CD4-positive, alpha-beta T cell treated with Interferon gamma for 1 hour (primary cell): ENCODE measurements at regions not wholly inside any gene's neighbourhood (a gene's known extent, or its start where the extent isn't known, plus 50 kb on each side); places are given as distances from the start of the nearest gene placed in this dataset.
A peak's percentile ranks its signal among the peaks of the same experiment; 100 is the strongest.

ENCODE experiments used
- DNase-seq: peaks from one replicate; pipeline ENCODE4 v3.0.0-alpha.2; 2020

GRCh38 chr2:100744184-100744583 is 75.8 kb upstream of the NPAS2 start:
- no peak for DNase-seq

- DNase-seq, result no peak
These were observed 75.3 kb upstream of the NPAS2 start for GRCh38 chr2:100744589-100744988.

- no peak for DNase-seq
These were observed 74.3 kb upstream of the NPAS2 start for GRCh38 chr2:100745604-100746003.

GRCh38 chr2:100747551-100747950 is 72.4 kb upstream of the NPAS2 start:
- no peak for DNase-seq

GRCh38 chr2:100747996-100748615 is 71.8 kb upstream of the NPAS2 start:
- DNase-seq, result no peak

GRCh38 chr2:100748673-100749072 is 71.3 kb upstream of the NPAS2 start:
- no peak for DNase-seq

- no peak for DNase-seq
These were observed 70.0 kb upstream of the NPAS2 start for GRCh38 chr2:100749771-100750542.

GRCh38 chr2:100751871-100752625 is 67.9 kb upstream of the NPAS2 start:
- peak; percentile 18 for DNase-seq

- no peak for DNase-seq
These were observed 67.2 kb upstream of the NPAS2 start for GRCh38 chr2:100752628-100753333.

- no peak for DNase-seq
These were observed 66.5 kb upstream of the NPAS2 start for GRCh38 chr2:100753444-100753843.

- no peak for DNase-seq
These were observed 66.1 kb upstream of the NPAS2 start for GRCh38 chr2:100753881-100754280.

GRCh38 chr2:100754951-100755350 is 65.0 kb upstream of the NPAS2 start:
- no peak for DNase-seq

GRCh38 chr2:100755441-100755840 is 64.5 kb upstream of the NPAS2 start:
- DNase-seq, result no peak

- DNase-seq, result no peak
These were observed 63.2 kb upstream of the NPAS2 start for GRCh38 chr2:100756704-100757103.

- no peak for DNase-seq
These were observed 62.1 kb upstream of the NPAS2 start for GRCh38 chr2:100757621-100758394.

GRCh38 chr2:100759901-100760300 is 60.0 kb upstream of the NPAS2 start:
- no peak for DNase-seq

GRCh38 chr2:100761365-100761764 is 58.6 kb upstream of the NPAS2 start:
- no peak for DNase-seq

GRCh38 chr2:100764430-100764829 is 55.5 kb upstream of the NPAS2 start:
- no peak for DNase-seq

GRCh38 chr2:100765481-100765880 is 54.5 kb upstream of the NPAS2 start:
- DNase-seq, result no peak

- DNase-seq, result no peak
These were observed 53.7 kb upstream of the NPAS2 start for GRCh38 chr2:100766256-100766655.

- DNase-seq, result no peak
These were observed 53.1 kb upstream of the NPAS2 start for GRCh38 chr2:100766806-100767205.

- no peak for DNase-seq
These were observed 52.7 kb upstream of the NPAS2 start for GRCh38 chr2:100767224-100767653.
